IPS-15b (cell line): ENCODE measurements at regions not wholly inside any gene's neighbourhood (a gene's known extent, or its start where the extent isn't known, plus 50 kb on each side); places are given as distances from the start of the nearest gene placed in this dataset.

Source experiments
- H3K27me3 ChIP-seq: one replicate; pipeline ENCODE4 v1.6.1; 2013; ENCODE audit warnings: low read length; ENCODE audit not compliant: control insufficient read depth, insufficient read depth
- H3K36me3 ChIP-seq: one replicate; pipeline ENCODE4 v1.6.1; 2013; ENCODE audit warnings: low read length; ENCODE audit not compliant: control insufficient read depth, insufficient read depth
- H3K4me1 ChIP-seq: one replicate; pipeline ENCODE4 v1.6.1; 2013; ENCODE audit warnings: mild to moderate bottlenecking, low read length; ENCODE audit not compliant: control insufficient read depth, insufficient read depth
- H3K4me3 ChIP-seq: one replicate; pipeline ENCODE4 v1.5.1; 2013; ENCODE audit warnings: low read depth, low read length
- H3K9ac ChIP-seq: one replicate; pipeline ENCODE4 v1.6.1; 2013; ENCODE audit warnings: low read depth, mild to moderate bottlenecking, low read length
- H3K9me3 ChIP-seq: one replicate; pipeline ENCODE4 v1.6.1; 2013; ENCODE audit warnings: mild to moderate bottlenecking, low read length; ENCODE audit not compliant: control insufficient read depth, insufficient read depth

- Histone ChIP-seq H3K4me1 (no peaks in the 10 kb centered on the region), H3K4me3 (no peak overlapping the region), H3K9me3 (no peaks in the 10 kb centered on the region), H3K9ac (no peak overlapping the region), H3K36me3 (no peaks in the 10 kb centered on the region), H3K27me3 (no peaks in the 10 kb centered on the region)
These were observed 98.0 kb upstream of the EFEMP1 start for GRCh38 chr2:56021579-56021978.

- Histone ChIP-seq H3K4me3 (no peak overlapping the region), H3K9me3 (no peaks in the 10 kb centered on the region), H3K36me3 (no peaks in the 10 kb centered on the region), H3K4me1 (no peaks in the 10 kb centered on the region), H3K9ac (no peak overlapping the region), H3K27me3 (no peaks in the 10 kb centered on the region)
These were observed 102.0 kb upstream of the EFEMP1 start for GRCh38 chr2:56025469-56026193.

DNA sequence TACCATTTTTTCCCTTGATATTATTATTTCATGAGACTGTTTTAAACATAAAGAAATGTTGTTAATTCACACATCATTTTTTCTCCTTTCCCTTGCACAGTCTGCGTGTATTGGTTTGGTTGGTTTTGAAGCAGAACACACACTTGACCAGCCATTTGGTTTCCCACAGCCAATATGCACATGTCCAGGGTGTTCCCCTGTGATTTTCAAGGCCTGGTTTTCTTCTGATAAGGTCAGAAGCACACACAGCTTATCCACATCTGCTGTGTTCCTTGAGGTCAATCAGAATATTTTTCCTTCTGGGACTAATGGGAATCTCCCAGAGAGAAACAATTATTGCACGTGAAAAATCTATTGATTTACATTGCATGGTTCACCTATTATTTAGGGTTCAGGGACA lies 103.2 kb upstream of the EFEMP1 start:
- no peaks in the 10 kb centered on the region for H3K27me3 ChIP-seq
- no peak overlapping the region for H3K4me3 ChIP-seq
- H3K4me1 ChIP-seq: no peaks in the 10 kb centered on the region
- no peak overlapping the region for H3K9ac ChIP-seq
- H3K9me3 ChIP-seq: no peaks in the 10 kb centered on the region
- H3K36me3 ChIP-seq: no peaks in the 10 kb centered on the region

- H3K36me3 ChIP-seq: no peaks in the 10 kb centered on the region
- H3K4me1 ChIP-seq: no peaks in the 10 kb centered on the region
- no peak overlapping the region for H3K4me3 ChIP-seq
- no peaks in the 10 kb centered on the region for H3K27me3 ChIP-seq
- no peaks in the 10 kb centered on the region for H3K9me3 ChIP-seq
- no peak overlapping the region for H3K9ac ChIP-seq
These were observed 106.5 kb upstream of the EFEMP1 start for GRCh38 chr2:56030062-56030461.

DNA sequence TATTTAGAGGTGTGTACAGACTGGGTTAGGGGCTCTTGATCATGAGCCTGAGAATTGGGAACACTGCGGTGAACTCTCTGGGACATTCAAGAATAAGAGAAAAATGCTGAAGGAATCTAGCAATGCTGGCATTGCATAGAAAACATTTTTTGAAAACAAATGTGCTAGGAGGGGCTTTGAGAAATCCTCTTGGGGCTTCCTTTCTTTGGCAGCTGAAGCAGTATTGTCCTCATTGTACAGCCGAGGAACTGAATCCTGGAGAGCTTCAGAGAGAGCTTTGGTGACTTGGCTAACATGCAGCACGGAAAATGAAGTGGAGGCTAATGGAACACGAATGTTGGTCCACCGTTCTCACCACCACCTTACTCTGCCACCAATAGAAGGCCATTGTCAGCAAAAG lies 107.3 kb upstream of the EFEMP1 start:
- Histone ChIP-seq H3K36me3 (no peaks in the 10 kb centered on the region), H3K4me3 (no peak overlapping the region), H3K27me3 (no peaks in the 10 kb centered on the region), H3K9me3 (no peaks in the 10 kb centered on the region), H3K4me1 (no peaks in the 10 kb centered on the region), H3K9ac (no peak overlapping the region)

GRCh38 chr2:56034258-56034657 lies 110.7 kb upstream of the EFEMP1 start:
- no peaks in the 10 kb centered on the region for H3K4me1 ChIP-seq

GRCh38 chr2:56040189-56040588 lies 116.6 kb upstream of the EFEMP1 start:
- no peaks in the 10 kb centered on the region for H3K36me3 ChIP-seq
- no peak overlapping the region for H3K9ac ChIP-seq
- no peaks in the 10 kb centered on the region for H3K4me1 ChIP-seq
- H3K27me3 ChIP-seq: no peaks in the 10 kb centered on the region
- no peak overlapping the region for H3K4me3 ChIP-seq
- no peaks in the 10 kb centered on the region for H3K9me3 ChIP-seq

More at GRCh38 chr2:56034258-56034657, 110.7 kb upstream of the EFEMP1 start:
- no peaks in the 10 kb centered on the region for H3K36me3 ChIP-seq
- no peaks in the 10 kb centered on the region for H3K9me3 ChIP-seq
- no peaks in the 10 kb centered on the region for H3K27me3 ChIP-seq
- H3K9ac ChIP-seq: no peak overlapping the region
- H3K4me3 ChIP-seq: no peak overlapping the region

GRCh38 chr2:56040834-56041233 lies 117.3 kb upstream of the EFEMP1 start:
- Histone ChIP-seq H3K9ac (no peak overlapping the region), H3K9me3 (no peaks in the 10 kb centered on the region), H3K4me1 (no peaks in the 10 kb centered on the region), H3K36me3 (no peaks in the 10 kb centered on the region), H3K27me3 (no peaks in the 10 kb centered on the region), H3K4me3 (no peak overlapping the region)

- Histone ChIP-seq H3K4me1 (no peaks in the 10 kb centered on the region), H3K27me3 (no peaks in the 10 kb centered on the region)
These were observed 123.6 kb upstream of the EFEMP1 start for GRCh38 chr2:56047136-56047535.

DNA sequence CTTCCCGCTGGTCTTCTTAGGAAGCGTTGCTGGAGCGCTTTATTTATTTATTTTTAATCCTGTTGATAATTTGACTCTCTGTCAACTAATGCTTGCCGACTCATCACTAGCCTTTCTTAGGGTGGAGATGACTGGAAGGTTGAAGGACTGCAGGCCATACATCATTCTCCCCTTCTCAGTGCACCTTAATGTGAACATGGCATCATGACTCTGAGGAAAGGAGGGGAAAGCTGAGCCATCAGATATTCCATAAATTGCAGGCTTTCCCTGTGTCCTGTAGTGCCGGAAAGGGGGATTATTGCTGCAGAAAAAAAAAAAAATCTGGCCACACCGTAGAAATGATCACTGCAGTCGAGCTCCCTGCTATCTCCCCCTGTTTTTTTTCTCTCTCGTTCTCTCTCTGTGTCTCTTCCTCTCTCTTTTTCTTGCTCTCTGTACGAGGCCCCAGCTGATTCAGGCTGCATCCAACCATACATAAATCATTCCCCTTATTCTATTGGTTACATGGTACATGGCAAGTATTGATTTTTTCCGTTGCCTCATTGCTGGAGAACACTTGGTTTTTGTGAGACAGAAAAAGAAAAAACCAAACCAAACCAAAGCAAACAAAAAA lies 125.8 kb upstream of the EFEMP1 start:
- Histone ChIP-seq H3K9me3 (no peaks in the 10 kb centered on the region), H3K4me3 (no peak overlapping the region), H3K4me1 (no peaks in the 10 kb centered on the region), H3K36me3 (no peaks in the 10 kb centered on the region), H3K27me3 (no peaks in the 10 kb centered on the region), H3K9ac (no peak overlapping the region)

More at GRCh38 chr2:56047136-56047535, 123.6 kb upstream of the EFEMP1 start:
- Histone ChIP-seq H3K4me3 (no peak overlapping the region), H3K36me3 (no peaks in the 10 kb centered on the region), H3K9ac (no peak overlapping the region), H3K9me3 (no peaks in the 10 kb centered on the region)

GRCh38 chr2:56053679-56054078 lies 130.1 kb upstream of the EFEMP1 start:
- Histone ChIP-seq H3K9me3 (no peaks in the 10 kb centered on the region), H3K4me1 (no peaks in the 10 kb centered on the region), H3K4me3 (no peak overlapping the region), H3K36me3 (no peaks in the 10 kb centered on the region), H3K9ac (no peak overlapping the region), H3K27me3 (no peaks in the 10 kb centered on the region)

GRCh38 chr2:56055405-56055804 lies 128.4 kb upstream of the CCDC85A start:
- Histone ChIP-seq H3K36me3 (no peaks in the 10 kb centered on the region), H3K27me3 (no peaks in the 10 kb centered on the region), H3K4me1 (no peaks in the 10 kb centered on the region), H3K9ac (no peak overlapping the region), H3K4me3 (no peak overlapping the region), H3K9me3 (no peaks in the 10 kb centered on the region)
